ENCODE measurements at regions not wholly inside any gene's neighbourhood (a gene's known extent, or its start where the extent isn't known, plus 50 kb on each side); places are given as distances from the start of the nearest gene placed in this dataset.

DNA sequence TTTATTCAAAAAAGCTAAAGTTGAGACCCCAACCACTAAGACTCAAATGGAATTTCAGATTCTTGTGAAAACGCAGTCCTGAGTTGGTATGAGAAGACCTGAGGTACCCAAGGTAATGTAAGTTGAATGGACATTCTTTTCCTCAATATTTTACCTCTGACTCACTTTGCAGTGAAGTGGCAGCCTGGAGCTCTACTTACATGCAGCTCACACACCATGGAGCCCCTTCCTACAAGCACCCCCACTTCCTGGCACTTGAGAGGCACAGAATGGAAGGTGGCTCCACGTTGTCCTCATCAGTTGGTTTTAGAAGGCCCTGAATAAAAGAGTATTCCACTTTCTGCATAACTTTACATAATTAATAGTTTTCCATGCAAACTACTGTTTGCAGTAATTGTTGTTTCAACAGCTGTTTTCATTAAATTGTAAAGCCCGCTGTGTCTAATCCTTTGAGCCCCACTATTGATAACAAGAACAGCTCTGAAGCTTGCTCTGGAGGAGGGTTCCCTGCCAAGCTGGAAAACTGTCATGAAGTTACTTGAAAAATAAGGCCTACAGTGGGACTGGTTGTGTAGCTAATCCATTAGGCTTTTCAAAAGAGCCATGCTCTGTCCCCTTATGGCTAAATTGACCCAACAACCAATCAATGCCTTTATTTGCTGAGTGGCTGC, 102.2 kb upstream of the SPATA31D4 start (continued):
- TF ChIP-seq ZNF717 (CRISPR knock-in tag; IDR thresholded peaks at IDR 0.05) (no peak), ZKSCAN8 (CRISPR knock-in tag; IDR thresholded peaks at IDR 0.05) (no peak), BHLHE40 (IDR thresholded peaks at IDR 0.05; ENCODE audit: low read length) (no peak), HDAC2 (IDR thresholded peaks at IDR 0.05) (no peak), ZBTB34 (CRISPR knock-in tag; IDR thresholded peaks at IDR 0.05) (no peak), IFI16 (CRISPR knock-in tag; IDR thresholded peaks at IDR 0.05) (no peak), SIN3A (IDR thresholded peaks at IDR 0.05; ENCODE audit: borderline replicate concordance in 2 of 2, control insufficient read depth in 1 of 2, low read depth in 2 of 2, low read length in 2 of 2) (no peak), RAD51 (IDR thresholded peaks at IDR 0.05; ENCODE audit: borderline replicate concordance, low read depth) (no peak)
- TF ChIP-seq, protein P1, sequence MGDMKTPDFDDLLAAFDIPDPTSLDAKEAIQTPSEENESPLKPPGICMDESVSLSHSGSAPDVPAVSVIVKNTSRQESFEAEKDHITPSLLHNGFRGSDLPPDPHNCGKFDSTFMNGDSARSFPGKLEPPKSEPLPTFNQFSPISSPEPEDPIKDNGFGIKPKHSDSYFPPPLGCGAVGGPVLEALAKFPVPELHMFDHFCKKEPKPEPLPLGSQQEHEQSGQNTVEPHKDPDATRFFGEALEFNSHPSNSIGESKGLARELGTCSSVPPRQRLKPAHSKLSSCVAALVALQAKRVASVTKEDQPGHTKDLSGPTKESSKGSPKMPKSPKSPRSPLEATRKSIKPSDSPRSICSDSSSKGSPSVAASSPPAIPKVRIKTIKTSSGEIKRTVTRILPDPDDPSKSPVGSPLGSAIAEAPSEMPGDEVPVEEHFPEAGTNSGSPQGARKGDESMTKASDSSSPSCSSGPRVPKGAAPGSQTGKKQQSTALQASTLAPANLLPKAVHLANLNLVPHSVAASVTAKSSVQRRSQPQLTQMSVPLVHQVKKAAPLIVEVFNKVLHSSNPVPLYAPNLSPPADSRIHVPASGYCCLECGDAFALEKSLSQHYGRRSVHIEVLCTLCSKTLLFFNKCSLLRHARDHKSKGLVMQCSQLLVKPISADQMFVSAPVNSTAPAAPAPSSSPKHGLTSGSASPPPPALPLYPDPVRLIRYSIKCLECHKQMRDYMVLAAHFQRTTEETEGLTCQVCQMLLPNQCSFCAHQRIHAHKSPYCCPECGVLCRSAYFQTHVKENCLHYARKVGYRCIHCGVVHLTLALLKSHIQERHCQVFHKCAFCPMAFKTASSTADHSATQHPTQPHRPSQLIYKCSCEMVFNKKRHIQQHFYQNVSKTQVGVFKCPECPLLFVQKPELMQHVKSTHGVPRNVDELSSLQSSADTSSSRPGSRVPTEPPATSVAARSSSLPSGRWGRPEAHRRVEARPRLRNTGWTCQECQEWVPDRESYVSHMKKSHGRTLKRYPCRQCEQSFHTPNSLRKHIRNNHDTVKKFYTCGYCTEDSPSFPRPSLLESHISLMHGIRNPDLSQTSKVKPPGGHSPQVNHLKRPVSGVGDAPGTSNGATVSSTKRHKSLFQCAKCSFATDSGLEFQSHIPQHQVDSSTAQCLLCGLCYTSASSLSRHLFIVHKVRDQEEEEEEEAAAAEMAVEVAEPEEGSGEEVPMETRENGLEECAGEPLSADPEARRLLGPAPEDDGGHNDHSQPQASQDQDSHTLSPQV (IDR thresholded peaks at IDR 0.05): no peak

Data from K562 (cell line).